ENCODE measurements at regions not wholly inside any gene's neighbourhood (a gene's known extent, or its start where the extent isn't known, plus 50 kb on each side); places are given as distances from the start of the nearest gene placed in this dataset.

- no peaks in the 10 kb centered on the region for H4K20me1 ChIP-seq (ENCODE audit: insufficient read depth, low read length)
- no peaks in the 10 kb centered on the region for H3K4me1 Mint-ChIP-seq
- no peaks in the 10 kb centered on the region for H3K36me3 Mint-ChIP-seq
- H3K4me3 ChIP-seq (replicated peaks in 1 of 3; ENCODE audit: low read depth in 2 of 3, low read length in 3 of 3) = no peak overlapping the region
- intact Hi-C loops (cut with micrococcal nuclease) = no loop called here
- no peak overlapping the region for H3K9ac ChIP-seq (ENCODE audit: insufficient read depth, low read length, poor library complexity, severe bottlenecking)
- no peaks in the 10 kb centered on the region for H3K27me3 ChIP-seq (ENCODE audit: control insufficient read depth in 2 of 2, insufficient read depth in 2 of 2, low read length in 2 of 2)
- H3K4me2 ChIP-seq (replicated peaks; ENCODE audit: extremely low read depth, low read length, poor library complexity, severe bottlenecking) = no peak overlapping the region
- no peak overlapping the region for H3K27ac Mint-ChIP-seq
- TF ChIP-seq, protein P1, sequence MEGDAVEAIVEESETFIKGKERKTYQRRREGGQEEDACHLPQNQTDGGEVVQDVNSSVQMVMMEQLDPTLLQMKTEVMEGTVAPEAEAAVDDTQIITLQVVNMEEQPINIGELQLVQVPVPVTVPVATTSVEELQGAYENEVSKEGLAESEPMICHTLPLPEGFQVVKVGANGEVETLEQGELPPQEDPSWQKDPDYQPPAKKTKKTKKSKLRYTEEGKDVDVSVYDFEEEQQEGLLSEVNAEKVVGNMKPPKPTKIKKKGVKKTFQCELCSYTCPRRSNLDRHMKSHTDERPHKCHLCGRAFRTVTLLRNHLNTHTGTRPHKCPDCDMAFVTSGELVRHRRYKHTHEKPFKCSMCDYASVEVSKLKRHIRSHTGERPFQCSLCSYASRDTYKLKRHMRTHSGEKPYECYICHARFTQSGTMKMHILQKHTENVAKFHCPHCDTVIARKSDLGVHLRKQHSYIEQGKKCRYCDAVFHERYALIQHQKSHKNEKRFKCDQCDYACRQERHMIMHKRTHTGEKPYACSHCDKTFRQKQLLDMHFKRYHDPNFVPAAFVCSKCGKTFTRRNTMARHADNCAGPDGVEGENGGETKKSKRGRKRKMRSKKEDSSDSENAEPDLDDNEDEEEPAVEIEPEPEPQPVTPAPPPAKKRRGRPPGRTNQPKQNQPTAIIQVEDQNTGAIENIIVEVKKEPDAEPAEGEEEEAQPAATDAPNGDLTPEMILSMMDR (IDR thresholded peaks at IDR 0.05) = no peak
- no peak overlapping the region for H3K4me3 Mint-ChIP-seq
- no peaks in the 10 kb centered on the region for H3K9me3 ChIP-seq (replicated peaks in 1 of 2; ENCODE audit: control insufficient read depth in 1 of 2, insufficient read depth in 1 of 2, low read length in 2 of 2)
- no peak overlapping the region for H3K27ac ChIP-seq (ENCODE audit: low read depth in 1 of 2, low read length in 2 of 2)
- no peak for DNase-seq
- H3K4me1 ChIP-seq (ENCODE audit: control insufficient read depth in 1 of 2, insufficient read depth in 2 of 2, low read length in 2 of 2) = no peaks in the 10 kb centered on the region
- H3K9me3 Mint-ChIP-seq = peaks cover 0 to 2% (median 0%) of the 10 kb centered on the region in 7 donors
- peaks cover 4 to 19% (median 19%) of the 10 kb centered on the region in 3 donors for H3K27me3 Mint-ChIP-seq (ENCODE audit: low read depth in 3 of 3)
- no peak overlapping the region for H2AFZ ChIP-seq (ENCODE audit: insufficient read depth, low read depth, low read length, poor library complexity, severe bottlenecking)
- H3K36me3 ChIP-seq (replicated peaks in 1 of 2; ENCODE audit: control insufficient read depth in 1 of 2, insufficient read depth in 2 of 2, low read length in 2 of 2) = no peaks in the 10 kb centered on the region
- H3K79me2 ChIP-seq (ENCODE audit: insufficient read depth, low read length) = no peaks in the 10 kb centered on the region
These were observed 99.7 kb downstream of the RAMP3 start for GRCh38 chr7:45257284-45257683.

GRCh38 chr7:45258533-45259226, 101.1 kb downstream of the RAMP3 start:
- Histone ChIP-seq H2AFZ (ENCODE audit: insufficient read depth, low read depth, low read length, poor library complexity, severe bottlenecking) (no peak overlapping the region), H3K4me3 (replicated peaks in 1 of 3; ENCODE audit: low read depth in 2 of 3, low read length in 3 of 3) (no peak overlapping the region), H3K36me3 (replicated peaks in 1 of 2; ENCODE audit: control insufficient read depth in 1 of 2, insufficient read depth in 2 of 2, low read length in 2 of 2) (no peaks in the 10 kb centered on the region), H3K9me3 (replicated peaks in 1 of 2; ENCODE audit: control insufficient read depth in 1 of 2, insufficient read depth in 1 of 2, low read length in 2 of 2) (no peaks in the 10 kb centered on the region), H4K20me1 (ENCODE audit: insufficient read depth, low read length) (no peaks in the 10 kb centered on the region), H3K27ac (ENCODE audit: low read depth in 1 of 2, low read length in 2 of 2) (no peak overlapping the region), H3K9ac (ENCODE audit: insufficient read depth, low read length, poor library complexity, severe bottlenecking) (no peak overlapping the region), H3K4me1 (ENCODE audit: control insufficient read depth in 1 of 2, insufficient read depth in 2 of 2, low read length in 2 of 2) (no peaks in the 10 kb centered on the region), H3K27me3 (ENCODE audit: control insufficient read depth in 2 of 2, insufficient read depth in 2 of 2, low read length in 2 of 2) (no peaks in the 10 kb centered on the region), H3K4me2 (replicated peaks; ENCODE audit: extremely low read depth, low read length, poor library complexity, severe bottlenecking) (no peak overlapping the region), H3K79me2 (ENCODE audit: insufficient read depth, low read length) (no peaks in the 10 kb centered on the region)
- Mint-ChIP-seq H3K36me3 (no peaks in the 10 kb centered on the region), H3K4me1 (no peaks in the 10 kb centered on the region), H3K9me3 (peaks cover 0 to 4% (median 0%) of the 10 kb centered on the region in 7 donors), H3K27ac (no peak overlapping the region), H3K4me3 (no peak overlapping the region), H3K27me3 (ENCODE audit: low read depth in 3 of 3) (peaks cover 4 to 15% (median 13%) of the 10 kb centered on the region in 3 donors)
- TF ChIP-seq, protein P1 (IDR thresholded peaks at IDR 0.05) = no peak
- DNase-seq = no peak
- 80% methylated on average over 3 of the region's 5 CpGs for WGBS (ENCODE audit: insufficient coverage)
- intact Hi-C loops (cut with micrococcal nuclease) = loop anchor here in 1 of 2 donors (1.0 kb wide), 1 partner anchor 103 kb away; no protein-coding TSS in a partner anchor
